NCI-H2029 treated with DMSO at 0.1 percent for 48 hours (cell line): ENCODE measurements at regions not wholly inside any gene's neighbourhood (a gene's known extent, or its start where the extent isn't known, plus 50 kb on each side); places are given as distances from the start of the nearest gene placed in this dataset.

Experiments used
- DNase-seq: peaks from one replicate; lab custom pipeline; 2025; lab: John Stamatoyannopoulos, UW

GRCh38 chr1:82578086-82578726, 777.5 kb downstream of the ADGRL2 start:
- DNase-seq = no peak

- DNase-seq = no peak
These were observed 766.6 kb downstream of the ADGRL2 start for GRCh38 chr1:82567348-82567747.

GRCh38 chr1:82565546-82565945, 764.8 kb downstream of the ADGRL2 start:
- no peak for DNase-seq

GRCh38 chr1:82565146-82565545, 764.4 kb downstream of the ADGRL2 start:
- no peak for DNase-seq

- DNase-seq = no peak
These were observed 763.6 kb downstream of the ADGRL2 start for GRCh38 chr1:82564333-82564732.

GRCh38 chr1:82562448-82562847, 761.7 kb downstream of the ADGRL2 start:
- DNase-seq = no peak

- DNase-seq = no peak
These were observed 759.8 kb downstream of the ADGRL2 start for GRCh38 chr1:82560566-82560965.

GRCh38 chr1:82555501-82555900, 754.8 kb downstream of the ADGRL2 start:
- DNase-seq = no peak

- no peak for DNase-seq
These were observed 749.1 kb downstream of the ADGRL2 start for GRCh38 chr1:82549841-82550240.

GRCh38 chr1:82542766-82543165, 742.0 kb downstream of the ADGRL2 start:
- no peak for DNase-seq

- no peak for DNase-seq
These were observed 741.4 kb downstream of the ADGRL2 start for GRCh38 chr1:82542141-82542540.

GRCh38 chr1:82540006-82540405, 739.3 kb downstream of the ADGRL2 start:
- DNase-seq = no peak

- no peak for DNase-seq
These were observed 738.1 kb downstream of the ADGRL2 start for GRCh38 chr1:82538876-82539275.

- DNase-seq = no peak
These were observed 734.3 kb downstream of the ADGRL2 start for GRCh38 chr1:82534996-82535395.

- DNase-seq = no peak
These were observed 724.6 kb downstream of the ADGRL2 start for GRCh38 chr1:82525378-82525777.

- no peak for DNase-seq
These were observed 719.9 kb downstream of the ADGRL2 start for GRCh38 chr1:82520611-82521010.

- no peak for DNase-seq
These were observed 716.9 kb downstream of the ADGRL2 start for GRCh38 chr1:82517586-82517985.

GRCh38 chr1:82515650-82516049, 714.9 kb downstream of the ADGRL2 start:
- no peak for DNase-seq

GRCh38 chr1:82511441-82511840, 710.7 kb downstream of the ADGRL2 start:
- DNase-seq = no peak

GRCh38 chr1:82510431-82510830, 709.7 kb downstream of the ADGRL2 start:
- no peak for DNase-seq

GRCh38 chr1:82507011-82507410, 706.3 kb downstream of the ADGRL2 start:
- no peak for DNase-seq

GRCh38 chr1:82503822-82504221, 703.1 kb downstream of the ADGRL2 start:
- no peak for DNase-seq

- DNase-seq = no peak
These were observed 698.3 kb downstream of the ADGRL2 start for GRCh38 chr1:82499022-82499421.

GRCh38 chr1:82494117-82494516, 693.4 kb downstream of the ADGRL2 start:
- DNase-seq = no peak

GRCh38 chr1:82492159-82492558, 691.4 kb downstream of the ADGRL2 start:
- no peak for DNase-seq
